K562 (cell line): ENCODE measurements at regions not wholly inside any gene's neighbourhood (a gene's known extent, or its start where the extent isn't known, plus 50 kb on each side); places are given as distances from the start of the nearest gene placed in this dataset.

ENCODE experiments used
- ATAC-seq: fragments of 200-7000 bp; cut with Tn5 transposase; 3 replicates; pipeline ENCODE4 v1.9.1; 2020; ENCODE audit warnings: moderate library complexity
- BruUV-seq: library from RNA; stranded (reverse); fragments of 400-500 nt; replicated peaks from 2 replicates; lab custom pipeline; 2021; lab: Mats Ljungman, UMichigan
- CTCF ChIA-PET: fragments of 300-600 bp; formaldehyde crosslinking; extraction: SDS; loops from one replicate; lab custom pipeline; 2021; ENCODE audit warnings: low intra/inter-chr PET ratio; lab: Yijun Ruan, JAX
- POLR2A ChIA-PET: fragments of 300-600, 350-650 bp; sonication (Branson Sonifier 250); formaldehyde crosslinking; extraction: SDS; loops from one replicate; lab custom pipeline; 2021; ENCODE audit warnings: antibody characterized with exemption, inconsistent platforms; lab: Yijun Ruan, JAX
- DNase-seq, 4 experiments: peaks; one replicate each; pipeline versions ENCODE4 v3.0.0 to v3.0.0-alpha.2; 2011 to 2018; ENCODE audit warnings: low spot score in 3 of 4, mixed read lengths in 3 of 4; ENCODE audit errors: extremely low read depth in 1 of 4
- FAIRE-seq: peaks from 2 replicates; lab custom pipeline; 2011; peaks lifted over from hg19 to GRCh38; lab: Jason Lieb, UNC
- H2AFZ ChIP-seq: 2 replicates; pipeline ENCODE4 v1.6.0; 2011; ENCODE audit warnings: low read depth, low read length, control low read depth, inconsistent platforms
- H3K27ac ChIP-seq: fragments of 200-600 bp; 3 replicates; pipeline ENCODE4 v1.8.0; 2011; ENCODE audit warnings: low read depth, mild to moderate bottlenecking, control low read depth, inconsistent platforms, low read length, moderate library complexity, mixed read lengths; ENCODE audit errors: extremely low read depth
- H3K27me3 ChIP-seq, 2 experiments: fragments of 300-600 bp in 1 of 2; 2 replicates in 1 of 2; 3 replicates in 1 of 2; pipeline versions ENCODE4 v1.6.0 to v1.8.0; 2011; ENCODE audit warnings: inconsistent platforms in 2 of 2, low read length in 2 of 2, mild to moderate bottlenecking in 1 of 2, mixed read lengths in 1 of 2, moderate library complexity in 1 of 2; ENCODE audit not compliant: control insufficient read depth in 2 of 2, insufficient read depth in 2 of 2
- H3K36me3 ChIP-seq: fragments of 300-600 bp; 3 replicates; pipeline ENCODE4 v1.8.0; 2011; ENCODE audit warnings: mild to moderate bottlenecking, low read length, inconsistent platforms; ENCODE audit not compliant: control insufficient read depth, insufficient read depth
- H3K4me1 ChIP-seq, 2 experiments: fragments of 200-600 bp in 1 of 2; replicated peaks in 1 of 2; 2 replicates in 1 of 2; 3 replicates in 1 of 2; pipeline versions ENCODE4 v1.5.1 to v1.8.0; 2011; ENCODE audit warnings: inconsistent platforms in 2 of 2, low read length in 2 of 2, mild to moderate bottlenecking in 1 of 2, mixed read lengths in 1 of 2, moderate library complexity in 1 of 2; ENCODE audit not compliant: control insufficient read depth in 2 of 2, insufficient read depth in 2 of 2
- H3K4me2 ChIP-seq: 2 replicates; pipeline ENCODE4 v1.6.1; 2011; ENCODE audit warnings: low read length, control low read depth, inconsistent platforms, mixed read lengths; ENCODE audit not compliant: insufficient read depth
- H3K4me3 ChIP-seq: fragments of 200-600 bp; sonication (generic), shearing (Covaris generic); 2 replicates; pipeline ENCODE4 v1.5.1; 2016; ENCODE audit warnings: control low read depth, inconsistent platforms
- H3K79me2 ChIP-seq: fragments of 200-600 bp; 3 replicates; pipeline ENCODE4 v1.8.0; 2011; ENCODE audit warnings: low read length, inconsistent platforms; ENCODE audit not compliant: control insufficient read depth, insufficient read depth
- H3K9ac ChIP-seq, 2 experiments: 2 replicates each; pipeline versions ENCODE4 v1.6.0 to v1.6.1; 2011; ENCODE audit warnings: low read depth in 2 of 2, low read length in 2 of 2, control low read depth in 1 of 2, inconsistent platforms in 1 of 2, mild to moderate bottlenecking in 1 of 2, mixed read lengths in 1 of 2; ENCODE audit not compliant: insufficient read depth in 1 of 2
- H3K9me1 ChIP-seq: one replicate; pipeline ENCODE4 v1.6.0; 2011; ENCODE audit warnings: inconsistent platforms, mild to moderate bottlenecking, low read length, moderate library complexity; ENCODE audit not compliant: control insufficient read depth, insufficient read depth
- H3K9me3 ChIP-seq: replicated peaks from 2 replicates; pipeline ENCODE4 v1.5.1; 2011; ENCODE audit warnings: low read depth, low read length, inconsistent platforms; ENCODE audit not compliant: control insufficient read depth, insufficient read depth
- H4K20me1 ChIP-seq: replicated peaks from 2 replicates; pipeline ENCODE4 v1.6.1; 2011; ENCODE audit warnings: low read length, inconsistent platforms, mixed read lengths; ENCODE audit not compliant: control insufficient read depth, insufficient read depth
- BRD4 ChIP-seq: fragments of 200-600 bp; sonication (generic); IDR thresholded peaks from 2 replicates; pipeline ENCODE4 v1.6.1; 2017; ENCODE audit warnings: inconsistent platforms
- ETS2 ChIP-seq: IDR thresholded peaks from 2 replicates; pipeline ENCODE4 v1.6.1; 2016; ENCODE audit warnings: borderline replicate concordance, missing genetic modification characterization, mild to moderate bottlenecking, moderate library complexity, missing compliant biosample characterization; ENCODE audit not compliant: poor library complexity, severe bottlenecking
- SETDB1 ChIP-seq: IDR thresholded peaks from one replicate; pipeline ENCODE4 v1.6.1; 2012; ENCODE audit warnings: low read length, control low read depth, inconsistent platforms
- SMAD1 ChIP-seq: fragments of 150-350 bp; IDR thresholded peaks from 2 replicates; pipeline ENCODE4 v1.6.1; 2014; ENCODE audit warnings: low read length, low read depth; ENCODE audit not compliant: partially characterized antibody
- SMARCA4 ChIP-seq: fragments of 450-650 bp; IDR thresholded peaks from 2 replicates; pipeline ENCODE4 v1.6.1; 2016
- ZKSCAN3 ChIP-seq: fragments of 250-450 bp; sonication (Bioruptor Pico); IDR thresholded peaks from 2 replicates; pipeline ENCODE4 v1.4.0; 2020
- ZNF584 ChIP-seq: fragments of 200-800 bp; sonication (Bioruptor generic); IDR thresholded peaks from 2 replicates; pipeline ENCODE4 v1.6.1; 2016; ENCODE audit warnings: low read depth, mild to moderate bottlenecking, missing genetic modification characterization, missing compliant biosample characterization
- ZNF696 ChIP-seq: fragments of 250-450 bp; sonication (Bioruptor Pico); conservative IDR thresholded peaks from 2 replicates; pipeline ENCODE4 v1.4.0; 2020; ENCODE audit warnings: mild to moderate bottlenecking, moderate library complexity
- ZNF707 ChIP-seq: fragments of 250-450 bp; sonication (Bioruptor Pico); conservative IDR thresholded peaks from 2 replicates; pipeline ENCODE4 v1.8.0; 2022; ENCODE audit warnings: inconsistent platforms, mild to moderate bottlenecking, moderate library complexity
- WGBS: fragments of 100-300 bp; shearing (Covaris generic); methylation state at CpG from one replicate; pipeline ENCODE4 v1.1.6; 2016; ENCODE audit warnings: low coverage, mixed read lengths; ENCODE audit not compliant: insufficient coverage; ENCODE audit errors: missing lambda C conversion rate; 5-methylcytosine and 5-hydroxymethylcytosine counted together
- in situ Hi-C: fragments of 300-500 bp; cut with MboI; formaldehyde crosslinking; loops from 4 replicates; pipeline ENCODE4 v1.15.0; 2018; ENCODE audit warnings: inconsistent platforms, mixed read lengths
- intact Hi-C: fragments of 100-400 bp; cut with micrococcal nuclease; formaldehyde crosslinking; loops from 2 replicates; pipeline ENCODE4 v1.14.2; 2022

DNA sequence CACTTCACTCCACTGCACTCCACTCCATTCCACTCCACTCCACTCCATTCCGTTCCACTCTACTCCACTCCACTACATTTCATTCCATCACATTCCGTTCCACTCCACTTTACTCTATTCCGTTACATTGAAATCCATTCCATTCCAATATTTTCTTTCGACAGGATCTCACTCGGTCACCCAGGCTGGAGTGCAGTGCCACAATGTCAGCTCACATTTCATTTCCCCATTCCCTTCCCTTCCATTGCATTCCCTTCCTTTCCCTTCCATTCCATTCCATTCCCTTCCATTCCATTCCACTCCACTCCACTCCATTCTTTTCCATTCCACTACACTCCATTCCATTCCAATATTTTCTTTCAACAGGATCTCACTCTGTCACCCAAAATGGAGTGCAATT is 1407.6 kb upstream of the USP9Y start:
- WGBS = under 1% methylated on average over 5 of the region's 5 CpGs
- ATAC-seq (no peak), DNase-seq (no peak), FAIRE-seq (no peak)
- intact Hi-C loops = no loop called here
- Histone ChIP-seq H3K4me3 (no peak overlapping the region), H3K9me1 (no peaks in the 10 kb centered on the region), H3K9me3 (no peaks in the 10 kb centered on the region), H4K20me1 (no peaks in the 10 kb centered on the region), H3K79me2 (no peaks in the 10 kb centered on the region), H2AFZ (no peak overlapping the region), H3K27ac (no peak overlapping the region), H3K36me3 (no peaks in the 10 kb centered on the region), H3K9ac (no peak overlapping the region), H3K4me2 (no peak overlapping the region), H3K27me3 (no peaks in the 10 kb centered on the region), H3K4me1 (no peaks in the 10 kb centered on the region)
- TF ChIP-seq ETS2 (tag) (no peak), SETDB1 (no peak), ZNF584 (CRISPR knock-in tag) (no peak), SMARCA4 (no peak), ZKSCAN3 (CRISPR knock-in tag) (no peak), BRD4 (no peak), ZNF707 (no peak)
- POLR2A ChIA-PET = no interaction called here
- CTCF ChIA-PET = no interaction called here
- in situ Hi-C loops = no loop called here
- BruUV-seq = no TSS peak

GRCh38 chrY:11334151-11334550 is 1366.9 kb upstream of the USP9Y start:
- H3K9ac ChIP-seq = no peak overlapping the region
- ATAC-seq = no peak
- no peaks in the 10 kb centered on the region for H3K9me3 ChIP-seq
- CTCF ChIA-PET = no interaction called here
- no peaks in the 10 kb centered on the region for H4K20me1 ChIP-seq
- TF ChIP-seq ZNF696 (CRISPR knock-in tag) (no peak), SMAD1 (no peak)
- DNase-seq = peak in 2 of 4 experiments; percentile 7 to 8
- no peak overlapping the region for H3K4me2 ChIP-seq
- H3K27ac ChIP-seq = no peak overlapping the region
- H3K27me3 ChIP-seq = no peaks in the 10 kb centered on the region
- no peak overlapping the region for H3K4me3 ChIP-seq
- H3K9me1 ChIP-seq = no peaks in the 10 kb centered on the region
- no peaks in the 10 kb centered on the region for H3K79me2 ChIP-seq
- in situ Hi-C loops (no loop called here), intact Hi-C loops (no loop called here)
- no peaks in the 10 kb centered on the region for H3K4me1 ChIP-seq
- POLR2A ChIA-PET = no interaction called here
- FAIRE-seq = no peak
- H2AFZ ChIP-seq = no peak overlapping the region
- 1% methylated on average over 13 of the region's 13 CpGs for WGBS
- no TSS peak for BruUV-seq
- H3K36me3 ChIP-seq = no peaks in the 10 kb centered on the region
